Activated T-helper 17 cell treated with anti-CD3 and anti-CD28 coated beads, Interleukin-2, amount 50 U/mL, for 72 hours (primary cell): ENCODE measurements at regions not wholly inside any gene's neighbourhood (a gene's known extent, or its start where the extent isn't known, plus 50 kb on each side); places are given as distances from the start of the nearest gene placed in this dataset.

Source experiments
- ATAC-seq: fragments of 150-1000 bp; cut with Tn5 transposase; replicated peaks from 2 replicates; pipeline ENCODE4 v1.10.0; 2021; ENCODE audit warnings: mild to moderate bottlenecking, moderate library complexity
- H3K27ac Mint-ChIP-seq: one replicate; pipeline ENCODE4 v1.8.0; 2022; ENCODE audit warnings: mixed read lengths
- H3K27me3 Mint-ChIP-seq: one replicate; pipeline ENCODE4 v1.8.0; 2022; ENCODE audit warnings: mixed read lengths
- H3K36me3 Mint-ChIP-seq: one replicate; pipeline ENCODE4 v1.8.0; 2022; ENCODE audit warnings: low read depth, mild to moderate bottlenecking, mixed read lengths
- H3K4me1 Mint-ChIP-seq: one replicate; pipeline ENCODE4 v1.8.0; 2022; ENCODE audit warnings: mixed read lengths
- H3K4me3 Mint-ChIP-seq: one replicate; pipeline ENCODE4 v1.8.0; 2022; ENCODE audit warnings: mild to moderate bottlenecking, mixed read lengths
- H3K9me3 Mint-ChIP-seq: one replicate; pipeline ENCODE4 v1.8.0; 2022; ENCODE audit warnings: mixed read lengths

- H3K27ac Mint-ChIP-seq = no peak overlapping the region
- H3K36me3 Mint-ChIP-seq = no peaks in the 10 kb centered on the region
- no peak overlapping the region for H3K4me3 Mint-ChIP-seq
- H3K9me3 Mint-ChIP-seq = peaks cover 3% of the 10 kb centered on the region
- no peak for ATAC-seq
- H3K27me3 Mint-ChIP-seq = peaks cover 3% of the 10 kb centered on the region
- no peaks in the 10 kb centered on the region for H3K4me1 Mint-ChIP-seq
These were observed 52.0 kb downstream of the LRATD1 start for GRCh38 chr2:14684516-14684915.

DNA sequence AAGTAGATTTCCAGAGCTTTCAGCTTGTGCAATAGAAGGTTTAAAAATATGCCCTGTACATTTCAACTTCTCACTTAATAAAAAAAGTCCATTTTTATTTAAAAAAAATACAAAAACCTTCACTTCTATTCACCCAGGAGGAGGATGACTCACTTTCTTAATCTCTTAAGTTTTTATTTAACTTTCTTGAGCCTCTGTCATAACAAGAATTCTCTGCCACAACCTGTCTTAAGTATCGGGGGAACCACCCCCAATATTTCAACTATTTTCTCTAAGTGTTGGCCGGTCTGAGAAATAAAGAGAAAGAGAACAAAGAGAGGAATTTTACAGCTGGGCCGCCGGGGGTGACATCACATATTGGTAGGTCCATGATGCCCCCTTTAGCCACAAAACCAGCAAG is 58.4 kb downstream of the LRATD1 start:
- Mint-ChIP-seq H3K27ac (no peak overlapping the region), H3K4me3 (no peak overlapping the region), H3K36me3 (no peaks in the 10 kb centered on the region), H3K4me1 (no peaks in the 10 kb centered on the region), H3K9me3 (peaks cover 11% of the 10 kb centered on the region), H3K27me3 (peaks cover 3% of the 10 kb centered on the region)
- no peak for ATAC-seq

DNA sequence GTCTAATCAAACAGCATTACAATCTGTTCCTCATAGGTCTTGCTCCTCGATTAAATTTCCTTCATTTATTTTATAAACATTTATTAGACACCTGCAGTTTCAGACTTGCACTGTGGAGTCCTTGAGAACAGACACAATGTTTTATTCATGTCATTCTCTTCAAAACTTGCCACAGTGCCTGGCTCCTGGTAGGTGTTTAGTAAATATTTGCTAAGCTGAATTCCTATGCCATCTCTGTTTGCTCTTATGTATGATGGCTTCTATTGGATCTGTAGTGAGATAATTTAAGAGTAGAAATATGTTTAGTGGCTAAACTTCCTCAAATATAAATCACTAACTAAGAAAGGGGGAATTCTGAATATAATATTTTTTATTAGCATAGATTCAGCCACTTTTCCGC is 61.4 kb downstream of the LRATD1 start:
- H3K4me1 Mint-ChIP-seq = no peaks in the 10 kb centered on the region
- no peaks in the 10 kb centered on the region for H3K36me3 Mint-ChIP-seq

GRCh38 chr2:14700753-14701152 is 68.2 kb downstream of the LRATD1 start:
- H3K36me3 Mint-ChIP-seq = no peaks in the 10 kb centered on the region
- H3K27ac Mint-ChIP-seq = no peak overlapping the region
- no peaks in the 10 kb centered on the region for H3K27me3 Mint-ChIP-seq
- no peak for ATAC-seq
- H3K4me1 Mint-ChIP-seq = no peaks in the 10 kb centered on the region
- no peaks in the 10 kb centered on the region for H3K9me3 Mint-ChIP-seq
- no peak overlapping the region for H3K4me3 Mint-ChIP-seq

More for the DNA sequence above, 61.4 kb downstream of the LRATD1 start:
- Mint-ChIP-seq H3K4me3 (no peak overlapping the region), H3K9me3 (peaks cover 10% of the 10 kb centered on the region), H3K27me3 (no peaks in the 10 kb centered on the region), H3K27ac (no peak overlapping the region)
- no peak for ATAC-seq

DNA sequence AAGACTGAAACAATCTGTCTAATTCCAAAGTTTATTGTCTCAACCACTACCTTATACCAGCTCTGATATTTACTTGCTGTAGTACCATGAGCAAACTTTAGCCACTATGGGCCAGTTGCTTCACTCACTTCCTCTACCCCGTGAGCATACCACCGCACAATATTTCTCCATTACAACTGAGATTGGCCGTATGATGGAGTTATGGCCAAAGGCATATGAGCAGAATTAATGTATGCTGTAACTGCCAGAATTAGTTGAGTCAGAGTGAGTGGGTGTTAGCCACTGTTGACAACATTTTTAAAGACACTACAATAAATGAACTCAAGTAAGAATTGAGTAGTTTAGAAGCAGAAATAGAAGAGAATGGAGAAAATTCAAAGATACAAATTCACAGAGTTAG is 69.7 kb downstream of the LRATD1 start:
- no peaks in the 10 kb centered on the region for H3K27me3 Mint-ChIP-seq
- no peaks in the 10 kb centered on the region for H3K36me3 Mint-ChIP-seq
- no peaks in the 10 kb centered on the region for H3K4me1 Mint-ChIP-seq
- no peak for ATAC-seq
- no peak overlapping the region for H3K27ac Mint-ChIP-seq
- H3K9me3 Mint-ChIP-seq = no peaks in the 10 kb centered on the region
- no peak overlapping the region for H3K4me3 Mint-ChIP-seq

GRCh38 chr2:14706201-14706600 is 73.7 kb downstream of the LRATD1 start:
- Mint-ChIP-seq H3K9me3 (no peaks in the 10 kb centered on the region), H3K27me3 (no peaks in the 10 kb centered on the region), H3K4me1 (no peaks in the 10 kb centered on the region), H3K27ac (no peak overlapping the region), H3K36me3 (no peaks in the 10 kb centered on the region), H3K4me3 (no peak overlapping the region)
- no peak for ATAC-seq

DNA sequence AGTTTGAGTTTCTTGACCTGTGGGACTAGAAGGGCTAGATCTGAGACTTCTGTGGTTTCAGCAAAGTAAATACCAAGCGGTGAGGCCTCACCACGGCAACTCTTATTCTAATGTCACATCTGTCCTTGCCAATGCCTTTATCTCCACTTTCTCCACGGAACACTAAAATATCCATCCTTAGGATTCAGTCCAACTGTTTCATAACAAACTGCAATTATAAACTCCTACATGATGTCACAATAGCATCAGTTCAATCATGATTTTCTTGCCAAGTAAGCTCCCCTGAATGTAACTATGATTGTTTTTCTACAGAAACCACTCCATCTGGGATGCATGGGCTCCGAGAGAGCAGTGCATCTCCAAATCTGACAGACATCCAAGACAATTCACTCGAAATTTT is 79.6 kb downstream of the LRATD1 start:
- H3K4me3 Mint-ChIP-seq = no peak overlapping the region
- no peaks in the 10 kb centered on the region for H3K36me3 Mint-ChIP-seq

GRCh38 chr2:14713248-14713647 is 80.7 kb downstream of the LRATD1 start:
- H3K4me1 Mint-ChIP-seq = no peaks in the 10 kb centered on the region
- ATAC-seq = no peak
- no peaks in the 10 kb centered on the region for H3K27me3 Mint-ChIP-seq
- H3K9me3 Mint-ChIP-seq = no peaks in the 10 kb centered on the region
- H3K36me3 Mint-ChIP-seq = no peaks in the 10 kb centered on the region
- no peak overlapping the region for H3K4me3 Mint-ChIP-seq
- H3K27ac Mint-ChIP-seq = no peak overlapping the region

More for the DNA sequence above, 79.6 kb downstream of the LRATD1 start:
- Mint-ChIP-seq H3K9me3 (no peaks in the 10 kb centered on the region), H3K27ac (no peak overlapping the region), H3K27me3 (no peaks in the 10 kb centered on the region), H3K4me1 (no peaks in the 10 kb centered on the region)
- no peak for ATAC-seq

DNA sequence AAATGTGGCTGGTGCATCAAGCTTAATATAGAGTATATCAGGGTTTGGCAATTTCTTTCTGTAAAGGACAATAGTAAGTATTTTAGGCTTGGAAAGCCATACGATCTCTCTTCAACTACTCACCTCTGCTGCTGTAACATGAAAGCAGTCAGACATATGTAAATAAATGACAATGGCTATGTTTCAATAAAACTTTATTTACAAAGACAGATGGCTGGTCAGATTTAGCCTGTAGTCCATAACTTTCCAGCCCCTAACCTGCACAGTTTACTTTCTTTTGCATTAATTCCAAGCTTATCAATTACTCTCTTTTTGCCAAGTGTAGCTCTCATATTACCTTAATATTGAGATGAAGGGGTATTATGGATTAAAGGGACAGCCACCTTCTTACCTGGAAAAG is 83.1 kb downstream of the LRATD1 start:
- no peak for ATAC-seq
- Mint-ChIP-seq H3K27ac (no peak overlapping the region), H3K36me3 (no peaks in the 10 kb centered on the region), H3K4me1 (no peaks in the 10 kb centered on the region), H3K4me3 (no peak overlapping the region), H3K27me3 (no peaks in the 10 kb centered on the region), H3K9me3 (no peaks in the 10 kb centered on the region)

DNA sequence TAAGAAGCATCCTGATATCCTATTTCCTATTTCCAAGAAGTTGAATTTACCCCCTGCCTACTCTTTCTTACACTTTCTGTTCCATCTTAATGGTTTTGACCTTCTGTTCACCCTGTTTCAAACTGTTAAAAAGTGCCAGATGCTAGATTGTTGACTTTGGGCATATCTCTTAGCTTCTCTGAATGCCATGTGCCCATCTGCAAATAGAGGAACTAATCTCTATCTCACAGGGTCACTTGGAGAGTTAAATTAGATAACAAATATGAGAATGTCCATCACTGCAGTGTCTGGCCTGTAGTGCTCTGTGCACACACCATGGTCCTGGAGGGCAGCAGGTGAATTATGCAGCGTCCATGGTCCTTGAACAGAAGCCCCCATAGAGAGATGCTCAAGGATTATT is 83.8 kb downstream of the LRATD1 start:
- no peak overlapping the region for H3K27ac Mint-ChIP-seq
- no peaks in the 10 kb centered on the region for H3K27me3 Mint-ChIP-seq
- no peak for ATAC-seq
- no peak overlapping the region for H3K4me3 Mint-ChIP-seq
- H3K36me3 Mint-ChIP-seq = no peaks in the 10 kb centered on the region
- H3K4me1 Mint-ChIP-seq = no peaks in the 10 kb centered on the region
- no peaks in the 10 kb centered on the region for H3K9me3 Mint-ChIP-seq

DNA sequence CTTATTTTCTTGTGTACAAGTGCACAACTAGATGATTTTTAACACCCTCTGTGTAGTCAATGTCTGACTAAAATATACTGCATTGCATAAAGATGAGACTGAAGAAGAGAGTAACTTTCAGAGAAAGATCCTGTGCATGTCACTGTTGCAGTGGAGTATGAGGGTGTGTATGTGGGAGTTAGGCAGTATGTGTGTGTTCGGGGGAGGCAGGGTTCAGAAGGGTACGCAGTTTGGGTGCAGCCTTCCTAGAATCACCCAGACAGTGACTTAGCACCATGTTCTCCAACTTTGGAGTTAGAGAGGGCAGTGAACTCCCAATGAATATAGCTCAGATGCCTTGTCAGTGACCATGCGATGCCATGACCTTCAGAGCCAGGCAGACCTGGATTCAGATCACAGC is 84.6 kb downstream of the LRATD1 start:
- Mint-ChIP-seq H3K9me3 (no peaks in the 10 kb centered on the region), H3K27me3 (no peaks in the 10 kb centered on the region)

DNA sequence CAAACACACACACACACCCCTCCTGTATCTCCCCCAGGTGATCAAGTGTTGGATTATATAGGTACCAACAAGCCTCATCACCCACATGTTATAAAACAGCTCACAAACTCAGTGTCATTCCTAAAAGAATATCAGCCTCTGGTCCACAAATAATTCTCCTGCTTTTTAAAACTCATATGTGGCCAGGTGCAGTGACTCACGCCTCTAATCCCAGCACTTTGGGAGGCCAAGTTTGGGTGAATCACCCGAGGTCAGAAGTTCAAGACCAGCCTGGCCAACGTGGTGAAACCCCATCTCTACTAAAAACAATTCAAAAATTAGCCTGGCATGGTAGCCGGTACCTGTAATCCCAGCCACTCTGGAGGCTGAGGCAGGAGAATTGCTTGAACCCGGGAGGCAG is 87.8 kb downstream of the LRATD1 start:
- H3K9me3 Mint-ChIP-seq = no peaks in the 10 kb centered on the region
- no peaks in the 10 kb centered on the region for H3K36me3 Mint-ChIP-seq
- no peak overlapping the region for H3K4me3 Mint-ChIP-seq
- ATAC-seq = no peak
- H3K27me3 Mint-ChIP-seq = no peaks in the 10 kb centered on the region
- no peaks in the 10 kb centered on the region for H3K4me1 Mint-ChIP-seq
- no peak overlapping the region for H3K27ac Mint-ChIP-seq

More for the DNA sequence above, 84.6 kb downstream of the LRATD1 start:
- H3K36me3 Mint-ChIP-seq = no peaks in the 10 kb centered on the region
- no peak for ATAC-seq
- H3K27ac Mint-ChIP-seq = no peak overlapping the region
- no peak overlapping the region for H3K4me3 Mint-ChIP-seq
- H3K4me1 Mint-ChIP-seq = no peaks in the 10 kb centered on the region

GRCh38 chr2:14720739-14721138 is 88.2 kb downstream of the LRATD1 start:
- no peaks in the 10 kb centered on the region for H3K4me1 Mint-ChIP-seq
- no peak overlapping the region for H3K27ac Mint-ChIP-seq

DNA sequence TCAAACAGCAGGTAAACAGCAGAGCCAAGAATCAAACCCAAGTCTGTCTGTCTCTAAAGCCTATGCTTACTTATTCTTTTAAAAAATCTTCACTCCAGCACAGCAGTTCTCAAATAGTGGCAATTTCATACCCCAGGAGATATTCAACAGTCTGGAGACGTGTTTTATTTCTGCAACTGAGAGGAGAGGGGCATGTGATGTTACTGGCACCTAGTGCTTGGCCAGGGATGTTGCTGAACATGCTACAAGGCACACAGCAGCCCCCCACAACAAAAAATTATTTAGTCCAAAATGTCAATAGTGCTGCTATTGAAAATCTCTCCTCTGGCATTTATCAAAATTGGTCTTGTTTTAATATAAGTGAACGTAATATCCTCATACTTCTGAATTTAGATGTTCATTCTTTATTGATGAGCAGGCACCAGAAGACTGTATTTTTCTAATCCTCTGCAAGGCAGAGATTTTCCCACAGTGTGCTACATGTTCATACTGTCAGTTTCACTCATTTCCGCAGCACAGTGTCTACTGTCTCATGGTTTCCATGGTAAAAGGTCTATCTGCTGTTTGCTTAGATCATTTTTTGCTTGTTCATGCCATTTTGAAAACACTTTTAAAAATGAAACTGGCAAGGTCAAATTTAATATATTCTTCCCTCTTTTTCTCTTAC is 90.5 kb downstream of the LRATD1 start:
- Mint-ChIP-seq H3K4me3 (no peak overlapping the region), H3K27ac (no peak overlapping the region), H3K4me1 (no peaks in the 10 kb centered on the region), H3K9me3 (no peaks in the 10 kb centered on the region), H3K27me3 (no peaks in the 10 kb centered on the region), H3K36me3 (no peaks in the 10 kb centered on the region)
- ATAC-seq = no peak

More at GRCh38 chr2:14720739-14721138, 88.2 kb downstream of the LRATD1 start:
- Mint-ChIP-seq H3K9me3 (no peaks in the 10 kb centered on the region), H3K36me3 (no peaks in the 10 kb centered on the region), H3K27me3 (no peaks in the 10 kb centered on the region), H3K4me3 (no peak overlapping the region)
- no peak for ATAC-seq

DNA sequence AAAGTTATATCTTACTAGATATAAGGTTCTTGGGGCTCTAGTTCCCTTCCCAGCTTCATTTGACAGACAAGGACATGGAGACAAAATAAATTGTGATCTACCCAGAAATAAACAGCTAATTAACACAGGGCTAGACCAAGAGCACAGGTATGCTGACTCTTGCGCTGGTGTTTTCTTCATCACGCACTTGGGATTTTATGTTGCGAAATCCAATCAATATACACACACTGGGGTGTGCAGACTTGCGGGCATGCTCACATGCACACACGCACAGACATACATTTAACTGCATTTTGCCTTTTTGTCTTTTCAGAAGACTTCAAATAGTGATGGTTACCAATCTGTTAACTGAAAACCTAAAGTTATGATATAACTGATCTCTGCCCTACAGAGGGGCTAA is 91.2 kb downstream of the LRATD1 start:
- Mint-ChIP-seq H3K36me3 (no peaks in the 10 kb centered on the region), H3K4me1 (no peaks in the 10 kb centered on the region)

GRCh38 chr2:14735696-14736095 is 103.2 kb downstream of the LRATD1 start:
- Mint-ChIP-seq H3K4me1 (no peaks in the 10 kb centered on the region), H3K9me3 (peaks cover 6% of the 10 kb centered on the region), H3K27ac (no peak overlapping the region), H3K36me3 (no peaks in the 10 kb centered on the region), H3K27me3 (no peaks in the 10 kb centered on the region), H3K4me3 (no peak overlapping the region)
- ATAC-seq = no peak

More for the DNA sequence above, 91.2 kb downstream of the LRATD1 start:
- no peak for ATAC-seq
- no peaks in the 10 kb centered on the region for H3K27me3 Mint-ChIP-seq
- H3K9me3 Mint-ChIP-seq = no peaks in the 10 kb centered on the region
- no peak overlapping the region for H3K27ac Mint-ChIP-seq
- no peak overlapping the region for H3K4me3 Mint-ChIP-seq
